NB4 (cell line): ENCODE measurements at regions not wholly inside any gene's neighbourhood (a gene's known extent, or its start where the extent isn't known, plus 50 kb on each side); places are given as distances from the start of the nearest gene placed in this dataset.
"Not testable (repeated sequence)": the region's sequence is repeated elsewhere in the genome, so short reads cannot be mapped to it uniquely, and the experiment has no call there.

Experiments used
- DNase-seq: peaks from one replicate; pipeline ENCODE4 v3.0.0; 2010; ENCODE audit warnings: low read depth
- H3K4me3 ChIP-seq: one replicate; pipeline ENCODE4 v1.5.1; 2011; ENCODE audit warnings: mild to moderate bottlenecking, low read depth, low read length, moderate library complexity
- CTCF ChIP-seq: IDR thresholded peaks from one replicate; pipeline ENCODE4 v1.5.1; 2012; ENCODE audit warnings: low read depth, low read length
- MAX ChIP-seq: IDR thresholded peaks from 2 replicates; pipeline ENCODE4 v1.6.1; 2011; ENCODE audit warnings: low read depth, low read length
- MYC ChIP-seq: IDR thresholded peaks from 2 replicates; pipeline ENCODE4 v1.6.1; 2011; ENCODE audit warnings: low read depth, low read length
- POLR2A ChIP-seq: IDR thresholded peaks from 2 replicates; pipeline ENCODE4 v1.6.1; 2011; ENCODE audit warnings: mild to moderate bottlenecking; ENCODE audit not compliant: insufficient read length; ENCODE audit errors: extremely low read depth

GRCh38 chr20:41735949-41736348 is 117.8 kb upstream of the CHD6 start:
- no peak for DNase-seq
- H3K4me3 ChIP-seq = no peak overlapping the region
- no peak for TF ChIP-seq MYC
- no peak for TF ChIP-seq POLR2A
- no peak for TF ChIP-seq CTCF
- no peak for TF ChIP-seq MAX

- no peak for TF ChIP-seq MYC
- TF ChIP-seq MAX = peak; percentile 50; the same call in 1 of the 2 replicates
- peak; percentile 99 for TF ChIP-seq CTCF
- no peak for TF ChIP-seq POLR2A
- peak; percentile 47 for DNase-seq
- H3K4me3 ChIP-seq = no peak overlapping the region
Measured at GRCh38 chr20:41734506-41734945, 116.3 kb upstream of the CHD6 start.

DNA sequence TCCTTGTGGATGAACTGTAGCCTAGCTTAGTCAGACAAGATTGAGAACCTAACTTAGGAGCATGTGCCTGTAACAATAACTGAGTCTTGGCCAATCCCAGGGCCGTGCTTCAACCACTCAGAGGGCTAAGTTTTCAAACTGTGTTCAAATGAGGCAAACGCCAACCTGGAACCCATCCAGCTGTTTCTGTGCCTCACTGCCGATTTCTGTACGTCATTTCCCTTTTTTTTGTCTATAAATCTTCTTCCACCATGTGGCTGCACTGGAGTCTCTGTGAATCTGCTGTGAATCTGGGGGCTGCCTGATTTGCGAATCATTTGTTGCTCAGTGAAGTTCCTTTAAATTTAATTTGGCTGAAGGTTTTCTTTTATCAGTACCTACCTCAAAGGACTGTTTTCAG is 115.0 kb upstream of the CHD6 start:
- no peak overlapping the region for H3K4me3 ChIP-seq
- DNase-seq = peak; percentile 16
- TF ChIP-seq POLR2A (no peak), MYC (no peak)

DNA sequence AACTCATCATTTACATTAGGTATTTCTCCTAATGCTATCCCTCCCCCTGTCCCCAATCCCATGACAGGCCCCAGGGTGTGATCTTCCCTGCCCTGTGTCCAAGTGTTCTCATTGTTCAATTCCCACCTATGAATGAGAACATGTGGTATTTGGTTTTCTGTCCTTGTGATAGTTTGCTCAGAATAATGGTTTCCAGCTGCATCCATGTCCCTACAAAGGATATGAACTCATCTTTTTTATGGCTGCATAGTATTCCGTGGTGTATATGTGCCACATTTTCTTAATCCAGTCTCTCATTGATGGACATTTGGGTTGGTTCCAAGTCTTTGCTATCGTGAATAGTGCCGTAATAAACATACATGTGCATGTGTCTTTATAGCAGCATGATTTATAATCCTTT is 113.0 kb upstream of the CHD6 start:
- DNase-seq = not testable (repeated sequence)

DNA sequence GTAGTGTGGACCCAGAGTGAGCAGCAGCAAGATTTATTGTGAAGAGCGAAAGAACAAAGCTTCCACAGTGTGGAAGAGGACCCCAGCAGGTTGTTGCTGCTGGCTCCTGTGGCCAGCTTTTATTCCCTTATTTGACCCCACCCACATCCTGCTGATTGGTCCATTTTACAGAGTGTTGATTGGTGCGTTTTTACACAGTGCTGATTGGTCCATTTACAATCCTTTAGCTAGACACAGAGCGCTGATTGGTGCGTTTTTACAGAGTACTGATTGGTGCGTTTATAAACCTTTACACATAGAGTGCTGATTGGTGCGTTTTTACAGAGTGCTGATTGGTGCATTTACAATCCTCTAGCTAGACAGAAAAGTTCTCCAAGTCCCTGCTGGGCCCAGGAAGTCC is 109.5 kb upstream of the CHD6 start:
- H3K4me3 ChIP-seq, DNase-seq: not testable (repeated sequence)

More for the DNA sequence above, 113.0 kb upstream of the CHD6 start:
- H3K4me3 ChIP-seq = not testable (repeated sequence)

- no peak for DNase-seq
- TF ChIP-seq MYC (no peak), MAX (no peak), POLR2A (no peak), CTCF (no peak)
- H3K4me3 ChIP-seq = no peak overlapping the region
Measured at GRCh38 chr20:41726727-41727126, 108.5 kb upstream of the CHD6 start.

DNA sequence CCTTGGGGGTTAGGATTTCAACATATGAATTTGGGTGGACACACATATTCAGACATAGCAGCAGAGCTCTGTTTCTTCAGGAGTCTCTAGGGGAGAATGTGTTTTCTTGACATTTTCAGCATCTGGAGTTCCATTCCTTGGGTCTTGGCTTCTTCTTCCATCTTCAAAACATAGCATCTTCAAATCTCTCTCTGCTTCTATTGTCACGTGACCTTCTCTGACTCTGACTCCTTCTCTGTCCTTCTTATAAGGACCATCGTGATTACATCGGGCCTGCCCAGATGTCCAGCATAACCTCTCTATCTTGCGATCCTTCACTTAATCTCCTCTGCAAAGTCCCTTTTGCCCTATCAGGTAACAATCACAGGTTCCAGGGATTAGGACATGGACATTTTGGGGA is 101.0 kb upstream of the CHD6 start:
- DNase-seq = no peak
- TF ChIP-seq MAX (no peak), MYC (no peak), CTCF (no peak), POLR2A (no peak)
- no peak overlapping the region for H3K4me3 ChIP-seq

GRCh38 chr20:41717483-41717882 is 99.3 kb upstream of the CHD6 start:
- H3K4me3 ChIP-seq = no peak overlapping the region
- TF ChIP-seq MAX (no peak), CTCF (no peak), POLR2A (no peak), MYC (no peak)
- no peak for DNase-seq
